K562 (cell line): ENCODE measurements at regions not wholly inside any gene's neighbourhood (a gene's known extent, or its start where the extent isn't known, plus 50 kb on each side); places are given as distances from the start of the nearest gene placed in this dataset.

Experiments
- ARHGAP35 ChIP-seq: fragments of 450-650 bp; IDR thresholded peaks from 2 replicates; pipeline ENCODE4 v1.6.1; 2018; ENCODE audit not compliant: partially characterized antibody
- BCOR ChIP-seq: fragments of 450-650 bp; IDR thresholded peaks from 2 replicates; pipeline ENCODE4 v1.6.1; 2016
- CBX2 ChIP-seq: fragments of 200-600 bp; sonication (generic); IDR thresholded peaks from one replicate; pipeline ENCODE4 v1.6.1; 2012; ENCODE audit warnings: mild to moderate bottlenecking, low read length, inconsistent platforms; ENCODE audit not compliant: insufficient read depth, poor library complexity, severe bottlenecking
- NFE2 ChIP-seq: IDR thresholded peaks from 2 replicates; pipeline ENCODE4 v1.6.1; 2014; ENCODE audit warnings: antibody characterized with exemption, low read depth
- NR4A1 ChIP-seq, 2 experiments: fragments of 250-450 bp in 1 of 2; fragments of 450-650 bp in 1 of 2; sonication (Bioruptor Pico) in 1 of 2; IDR thresholded peaks; 2 replicates each; pipeline versions ENCODE4 v1.4.0 to v1.6.1; 2016 to 2020; ENCODE audit warnings: mild to moderate bottlenecking in 2 of 2, missing compliant biosample characterization in 1 of 2, missing genetic modification characterization in 1 of 2, moderate library complexity in 1 of 2
- OTX1 ChIP-seq: fragments of 450-650 bp; formaldehyde crosslinking; IDR thresholded peaks from 2 replicates; pipeline ENCODE4 v1.4.0; 2022; ENCODE audit warnings: mild to moderate bottlenecking
- PRMT5 ChIP-seq: sonication (generic); formaldehyde crosslinking; IDR thresholded peaks from 2 replicates; pipeline ENCODE4 v1.5.0; 2020; ENCODE audit warnings: missing genetic modification reagents
- RBM22 ChIP-seq: fragments of 200-400 bp; formaldehyde crosslinking; IDR thresholded peaks from 2 replicates; pipeline ENCODE4 v1.6.1; 2018; ENCODE audit warnings: low read length, low read depth; ENCODE audit not compliant: poor library complexity, severe bottlenecking
- SMARCB1 ChIP-seq: IDR thresholded peaks from 2 replicates; pipeline ENCODE4 v1.6.1; 2011; ENCODE audit warnings: improper control_type of control experiment, low read depth; ENCODE audit not compliant: insufficient read length
- SMARCC2 ChIP-seq: fragments of 450-650 bp; IDR thresholded peaks from 2 replicates; pipeline ENCODE4 v1.6.1; 2017; ENCODE audit warnings: antibody characterized with exemption, moderate library complexity, mild to moderate bottlenecking, low read depth
- STAT5A ChIP-seq: IDR thresholded peaks from 2 replicates; pipeline ENCODE4 v1.6.1; 2012; ENCODE audit warnings: low read length, inconsistent platforms, borderline replicate concordance
- STAT5B ChIP-seq: fragments of 250-450 bp; sonication (Bioruptor Pico); IDR thresholded peaks from 2 replicates; pipeline ENCODE4 v1.8.0; 2021; ENCODE audit warnings: mild to moderate bottlenecking, inconsistent platforms
- TAF1 ChIP-seq: IDR thresholded peaks from 2 replicates; pipeline ENCODE4 v1.6.1; 2011; ENCODE audit warnings: mild to moderate bottlenecking, low read length, moderate library complexity; ENCODE audit not compliant: insufficient read depth, control insufficient read depth, severe bottlenecking; ENCODE audit errors: extremely low read depth
- TAF9B ChIP-seq: fragments of 450-650 bp; IDR thresholded peaks from 2 replicates; pipeline ENCODE4 v1.6.1; 2018; ENCODE audit warnings: mild to moderate bottlenecking; ENCODE audit not compliant: partially characterized antibody
- TBL1XR1 ChIP-seq, 2 experiments: IDR thresholded peaks; 2 replicates each; pipeline ENCODE4 v1.6.1; 2012; ENCODE audit warnings: improper control_type of control experiment in 2 of 2, low read length in 2 of 2, mild to moderate bottlenecking in 1 of 2
- TRIM24 ChIP-seq, 2 experiments: fragments of 450-650 bp; IDR thresholded peaks; 2 replicates each; pipeline ENCODE4 v1.6.1; 2016
- U2AF1 ChIP-seq: fragments of 200-400 bp; formaldehyde crosslinking; optimal IDR thresholded peaks from 2 replicates; pipeline ENCODE3; 2017; ENCODE audit warnings: mild to moderate bottlenecking, low read depth, low read length, moderate library complexity
- ZKSCAN1 ChIP-seq: fragments of 150-350 bp; IDR thresholded peaks from 2 replicates; pipeline ENCODE4 v1.6.1; 2016; ENCODE audit warnings: low read depth, low read length
- ZNF431 ChIP-seq: sonication (generic); formaldehyde crosslinking; IDR thresholded peaks from 2 replicates; pipeline ENCODE4 v1.8.0; 2022; ENCODE audit warnings: mild to moderate bottlenecking, missing genetic modification reagents
- ZNF644 ChIP-seq: fragments of 200-800 bp; sonication (Bioruptor generic); IDR thresholded peaks from 2 replicates; pipeline ENCODE4 v1.6.1; 2016; ENCODE audit warnings: low read depth, missing genetic modification characterization, missing compliant biosample characterization
- ZNF707 ChIP-seq: fragments of 250-450 bp; sonication (Bioruptor Pico); conservative IDR thresholded peaks from 2 replicates; pipeline ENCODE4 v1.8.0; 2022; ENCODE audit warnings: inconsistent platforms, mild to moderate bottlenecking, moderate library complexity
- ZNF785 ChIP-seq: fragments of 250-450 bp; sonication (Bioruptor Pico); IDR thresholded peaks from 2 replicates; pipeline ENCODE4 v1.4.0; 2020; ENCODE audit warnings: mild to moderate bottlenecking
- TF ChIP-seq, protein P1 (sequence below): fragments of 450-650 bp; formaldehyde crosslinking; IDR thresholded peaks from 2 replicates; pipeline ENCODE4 v1.4.0; 2022; ENCODE audit warnings: missing genetic modification characterization
- TF ChIP-seq, protein P2 (sequence below): sonication (generic); formaldehyde crosslinking; IDR thresholded peaks from 2 replicates; pipeline ENCODE4 v1.8.1; 2023; ENCODE audit warnings: mild to moderate bottlenecking, missing genetic modification reagents
- TF ChIP-seq, protein P3 (sequence below): fragments of 200-400 bp; formaldehyde crosslinking; IDR thresholded peaks from 2 replicates; pipeline ENCODE4 v1.6.1; 2017; ENCODE audit warnings: mild to moderate bottlenecking, low read depth, low read length, moderate library complexity

DNA sequence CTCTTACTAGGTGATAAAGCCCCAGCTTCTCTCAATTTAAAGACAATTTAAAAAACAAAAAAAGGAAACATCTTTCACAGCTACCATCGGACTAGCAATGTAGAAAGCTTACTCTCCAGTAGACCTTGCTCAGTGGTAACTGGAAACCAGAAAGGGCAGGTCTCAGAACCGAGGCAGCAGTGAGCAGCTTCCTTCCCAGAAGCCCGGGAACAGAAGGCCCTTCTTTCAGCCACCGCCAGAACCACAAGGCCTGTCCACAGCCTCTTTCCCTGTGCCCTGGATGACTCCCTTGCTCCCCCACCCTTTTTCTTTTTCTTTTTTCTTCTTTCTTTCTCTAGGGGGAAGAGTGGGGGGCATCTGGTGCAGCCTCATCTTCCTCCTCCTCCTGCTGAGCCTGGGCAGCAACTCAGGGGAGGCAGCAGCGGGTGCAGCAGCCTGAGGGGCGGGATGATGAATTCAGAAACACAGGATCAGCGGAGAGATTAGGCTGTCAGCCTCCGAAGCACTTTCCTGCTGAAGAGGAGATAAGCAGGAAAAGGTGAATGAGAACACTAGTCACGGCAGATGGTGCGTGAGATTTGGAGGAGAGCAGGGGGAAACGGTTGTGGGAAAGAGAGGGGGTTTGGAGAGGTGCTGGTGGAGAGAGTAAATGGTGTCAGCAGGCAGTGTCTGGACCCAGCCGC is 158.5 kb downstream of the ID4 start (continued):
- peak; percentile 82; the same call in 1 of the 2 replicates for TF ChIP-seq BCOR
- TF ChIP-seq CBX2: no peak
- no peak for TF ChIP-seq ARHGAP35
- TF ChIP-seq ZNF707 (CRISPR knock-in tag): no peak
- peak; percentile 38 to 62; a peak in 2 of 4 replicates for TF ChIP-seq TBL1XR1 (IDR thresholded peaks at IDR 0.05; ENCODE audit: low read length in 2 of 2)
- no peak for TF ChIP-seq RBM22
- TF ChIP-seq, protein P1, sequence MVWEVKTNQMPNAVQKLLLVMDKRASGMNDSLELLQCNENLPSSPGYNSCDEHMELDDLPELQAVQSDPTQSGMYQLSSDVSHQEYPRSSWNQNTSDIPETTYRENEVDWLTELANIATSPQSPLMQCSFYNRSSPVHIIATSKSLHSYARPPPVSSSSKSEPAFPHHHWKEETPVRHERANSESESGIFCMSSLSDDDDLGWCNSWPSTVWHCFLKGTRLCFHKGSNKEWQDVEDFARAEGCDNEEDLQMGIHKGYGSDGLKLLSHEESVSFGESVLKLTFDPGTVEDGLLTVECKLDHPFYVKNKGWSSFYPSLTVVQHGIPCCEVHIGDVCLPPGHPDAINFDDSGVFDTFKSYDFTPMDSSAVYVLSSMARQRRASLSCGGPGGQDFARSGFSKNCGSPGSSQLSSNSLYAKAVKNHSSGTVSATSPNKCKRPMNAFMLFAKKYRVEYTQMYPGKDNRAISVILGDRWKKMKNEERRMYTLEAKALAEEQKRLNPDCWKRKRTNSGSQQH (CRISPR knock-in tag): no peak
- no peak for TF ChIP-seq ZNF644 (tag)
- peak; percentile 58 for TF ChIP-seq NFE2
- TF ChIP-seq ZNF431: no peak
- TF ChIP-seq TAF9B: peak; percentile 3
- no peak for TF ChIP-seq ZKSCAN1
- TF ChIP-seq, protein P2, sequence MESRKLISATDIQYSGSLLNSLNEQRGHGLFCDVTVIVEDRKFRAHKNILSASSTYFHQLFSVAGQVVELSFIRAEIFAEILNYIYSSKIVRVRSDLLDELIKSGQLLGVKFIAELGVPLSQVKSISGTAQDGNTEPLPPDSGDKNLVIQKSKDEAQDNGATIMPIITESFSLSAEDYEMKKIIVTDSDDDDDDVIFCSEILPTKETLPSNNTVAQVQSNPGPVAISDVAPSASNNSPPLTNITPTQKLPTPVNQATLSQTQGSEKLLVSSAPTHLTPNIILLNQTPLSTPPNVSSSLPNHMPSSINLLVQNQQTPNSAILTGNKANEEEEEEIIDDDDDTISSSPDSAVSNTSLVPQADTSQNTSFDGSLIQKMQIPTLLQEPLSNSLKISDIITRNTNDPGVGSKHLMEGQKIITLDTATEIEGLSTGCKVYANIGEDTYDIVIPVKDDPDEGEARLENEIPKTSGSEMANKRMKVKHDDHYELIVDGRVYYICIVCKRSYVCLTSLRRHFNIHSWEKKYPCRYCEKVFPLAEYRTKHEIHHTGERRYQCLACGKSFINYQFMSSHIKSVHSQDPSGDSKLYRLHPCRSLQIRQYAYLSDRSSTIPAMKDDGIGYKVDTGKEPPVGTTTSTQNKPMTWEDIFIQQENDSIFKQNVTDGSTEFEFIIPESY: no peak
- TF ChIP-seq, protein P3, sequence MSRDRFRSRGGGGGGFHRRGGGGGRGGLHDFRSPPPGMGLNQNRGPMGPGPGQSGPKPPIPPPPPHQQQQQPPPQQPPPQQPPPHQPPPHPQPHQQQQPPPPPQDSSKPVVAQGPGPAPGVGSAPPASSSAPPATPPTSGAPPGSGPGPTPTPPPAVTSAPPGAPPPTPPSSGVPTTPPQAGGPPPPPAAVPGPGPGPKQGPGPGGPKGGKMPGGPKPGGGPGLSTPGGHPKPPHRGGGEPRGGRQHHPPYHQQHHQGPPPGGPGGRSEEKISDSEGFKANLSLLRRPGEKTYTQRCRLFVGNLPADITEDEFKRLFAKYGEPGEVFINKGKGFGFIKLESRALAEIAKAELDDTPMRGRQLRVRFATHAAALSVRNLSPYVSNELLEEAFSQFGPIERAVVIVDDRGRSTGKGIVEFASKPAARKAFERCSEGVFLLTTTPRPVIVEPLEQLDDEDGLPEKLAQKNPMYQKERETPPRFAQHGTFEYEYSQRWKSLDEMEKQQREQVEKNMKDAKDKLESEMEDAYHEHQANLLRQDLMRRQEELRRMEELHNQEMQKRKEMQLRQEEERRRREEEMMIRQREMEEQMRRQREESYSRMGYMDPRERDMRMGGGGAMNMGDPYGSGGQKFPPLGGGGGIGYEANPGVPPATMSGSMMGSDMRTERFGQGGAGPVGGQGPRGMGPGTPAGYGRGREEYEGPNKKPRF: no peak
- TF ChIP-seq TRIM24 (IDR thresholded peaks at IDR 0.05): peak; percentile 91 to 93
- no peak for TF ChIP-seq NR4A1 (CRISPR knock-in tag; IDR thresholded peaks at IDR 0.05)
- no peak for TF ChIP-seq NR4A1 (tag; IDR thresholded peaks at IDR 0.05)
- TF ChIP-seq U2AF1: no peak
- peak; percentile 92 for TF ChIP-seq STAT5A
- no peak for TF ChIP-seq PRMT5
- TF ChIP-seq STAT5B (CRISPR knock-in tag): no peak
- TF ChIP-seq SMARCB1: no peak
- TF ChIP-seq ZNF785 (CRISPR knock-in tag): no peak
- TF ChIP-seq TAF1: no peak
- TF ChIP-seq OTX1 (CRISPR knock-in tag): no peak
- TF ChIP-seq SMARCC2: peak; percentile 72; the same call in 1 of the 2 replicates
